ENCODE measurements at regions not wholly inside any gene's neighbourhood (a gene's known extent, or its start where the extent isn't known, plus 50 kb on each side); places are given as distances from the start of the nearest gene placed in this dataset.

DNA sequence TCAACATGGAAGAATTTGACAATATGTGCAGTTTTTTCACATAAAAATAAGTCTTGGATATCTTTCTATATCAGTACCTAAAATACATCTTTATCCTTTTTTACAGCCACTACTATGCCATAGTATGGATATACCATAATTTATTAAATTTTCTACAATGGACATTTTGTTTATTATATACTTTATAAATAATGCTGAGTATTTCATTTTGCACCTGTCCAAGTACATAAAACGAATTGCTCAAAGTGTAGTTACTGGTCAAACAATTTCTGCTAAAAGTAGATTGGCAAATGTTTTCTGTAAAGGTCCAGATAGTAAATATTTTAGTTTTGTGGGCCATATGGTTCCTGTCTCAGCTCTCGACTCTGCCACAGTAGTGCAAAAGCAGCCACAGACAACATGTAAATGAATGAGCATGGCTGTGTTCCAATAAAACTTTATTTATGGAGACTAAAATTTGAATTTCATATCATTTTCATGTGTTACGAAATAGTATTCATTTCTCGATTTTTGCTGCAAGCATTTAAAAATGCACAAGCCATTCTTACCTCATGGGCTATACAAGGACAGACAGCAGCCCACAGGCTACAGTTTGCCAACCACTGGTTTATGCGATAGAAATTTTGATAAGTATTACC lies 96.9 kb upstream of the STEAP1B start:
- no peak for TF ChIP-seq CTCF (conservative IDR thresholded peaks at IDR 0.05; ENCODE audit: low read depth, low read length)
- H3K4me3 ChIP-seq (ENCODE audit: low read depth, low read length): no peak overlapping the region
- DNase-seq (ENCODE audit: low read depth): no peak

- H3K4me3 ChIP-seq (ENCODE audit: low read depth, low read length): no peak overlapping the region
These were observed 94.0 kb upstream of the STEAP1B start for GRCh38 chr7:22594020-22594419.

DNA sequence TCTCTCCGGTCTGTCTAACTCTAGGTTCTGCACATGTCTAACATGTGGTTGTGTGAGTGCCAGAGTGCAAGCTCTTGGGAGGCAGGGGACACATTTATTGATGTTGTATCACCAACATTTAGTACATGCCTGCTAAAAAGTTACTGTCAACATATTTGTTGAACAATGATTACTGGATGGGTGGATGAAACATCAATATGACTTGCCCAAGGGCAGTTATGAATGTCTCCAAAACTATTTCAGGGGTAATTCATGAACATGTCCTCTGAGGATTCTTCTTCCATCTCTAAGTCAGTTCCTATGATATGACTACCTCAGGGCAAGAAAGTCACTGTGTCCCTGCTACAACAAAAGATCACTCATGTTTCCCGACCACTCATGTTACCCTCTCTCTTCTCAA lies 91.3 kb upstream of the STEAP1B start:
- TF ChIP-seq CTCF (conservative IDR thresholded peaks at IDR 0.05; ENCODE audit: low read depth, low read length): no peak
- H3K4me3 ChIP-seq (ENCODE audit: low read depth, low read length): no peak overlapping the region
- no peak for DNase-seq (ENCODE audit: low read depth)

More at GRCh38 chr7:22594020-22594419, 94.0 kb upstream of the STEAP1B start:
- no peak for TF ChIP-seq CTCF (conservative IDR thresholded peaks at IDR 0.05; ENCODE audit: low read depth, low read length)
- no peak for DNase-seq (ENCODE audit: low read depth)

DNA sequence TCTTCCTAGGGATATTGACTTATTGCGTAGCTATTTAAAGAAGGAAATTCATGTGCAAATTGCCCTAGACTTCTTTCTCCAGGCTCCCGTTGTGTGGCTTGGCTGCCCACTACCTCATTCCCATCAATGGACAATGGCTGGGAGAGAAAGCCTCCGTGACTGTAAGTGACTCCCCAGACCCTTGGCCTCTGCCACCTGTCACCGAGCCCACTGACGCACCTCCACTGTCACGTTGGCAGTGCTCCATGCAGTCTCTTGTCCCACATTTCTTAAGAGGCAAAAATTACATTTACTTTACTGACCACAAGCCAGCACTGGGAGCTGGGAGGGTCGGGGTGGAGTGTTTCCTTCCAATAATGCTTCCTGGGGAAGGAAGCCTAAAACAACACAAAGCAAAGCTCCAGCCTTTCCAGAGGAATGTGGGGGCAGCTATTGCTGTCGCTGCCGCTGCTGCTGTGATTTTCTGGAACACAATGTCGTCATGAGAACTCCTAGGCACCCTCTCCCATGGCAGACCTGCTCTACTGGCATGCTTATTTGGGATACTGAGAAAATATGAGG lies 89.7 kb upstream of the STEAP1B start:
- H3K4me3 ChIP-seq (ENCODE audit: low read depth, low read length): no peak overlapping the region
- DNase-seq (ENCODE audit: low read depth): peak; percentile 51
- no peak for TF ChIP-seq CTCF (conservative IDR thresholded peaks at IDR 0.05; ENCODE audit: low read depth, low read length)

DNA sequence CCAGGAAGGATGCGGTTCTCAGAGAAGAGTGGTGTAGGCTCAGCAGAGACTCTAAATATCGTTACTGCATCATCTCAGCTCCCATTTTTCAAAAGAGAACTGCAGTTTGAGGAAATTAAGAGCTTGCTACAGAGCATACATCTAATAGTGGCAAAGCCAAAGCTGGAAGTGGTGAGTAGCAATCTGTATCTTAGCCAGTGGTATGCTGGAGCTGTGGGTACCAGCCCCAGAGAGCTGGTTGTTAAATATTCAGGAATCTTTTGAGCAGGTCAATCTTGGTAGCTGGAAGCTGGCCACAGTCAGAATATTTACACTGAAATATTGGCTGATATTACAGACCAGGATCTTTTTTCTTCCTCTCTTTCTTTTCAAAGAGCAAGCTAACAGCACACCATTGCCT lies 88.4 kb upstream of the STEAP1B start:
- no peak for DNase-seq (ENCODE audit: low read depth)
- no peak overlapping the region for H3K4me3 ChIP-seq (ENCODE audit: low read depth, low read length)
- TF ChIP-seq CTCF (conservative IDR thresholded peaks at IDR 0.05; ENCODE audit: low read depth, low read length): no peak

GRCh38 chr7:22587322-22587721 lies 87.3 kb upstream of the STEAP1B start:
- no peak overlapping the region for H3K4me3 ChIP-seq (ENCODE audit: low read depth, low read length)
- TF ChIP-seq CTCF (conservative IDR thresholded peaks at IDR 0.05; ENCODE audit: low read depth, low read length): no peak
- no peak for DNase-seq (ENCODE audit: low read depth)

DNA sequence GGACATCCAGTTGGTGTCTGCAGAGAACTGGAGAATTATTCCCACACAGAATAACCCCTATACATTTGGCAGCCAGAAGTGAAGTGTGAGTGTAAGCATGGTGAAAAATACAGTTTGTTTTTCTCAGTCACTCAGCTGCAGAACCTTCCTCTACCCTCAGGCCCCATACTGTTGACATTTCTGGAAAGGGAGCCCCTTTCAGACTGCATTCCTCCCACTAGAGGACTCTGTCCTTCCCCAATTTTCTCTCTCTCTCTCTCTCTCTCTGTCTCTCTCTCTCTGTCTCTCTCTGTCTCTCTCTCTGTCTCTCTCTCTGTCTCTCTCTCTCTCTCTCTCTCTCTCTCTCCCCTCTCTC lies 86.8 kb upstream of the STEAP1B start:
- DNase-seq (ENCODE audit: low read depth): peak; percentile 72
- peak; percentile 68 for TF ChIP-seq CTCF (conservative IDR thresholded peaks at IDR 0.05; ENCODE audit: low read depth, low read length)
- H3K4me3 ChIP-seq (ENCODE audit: low read depth, low read length): no peak overlapping the region
